C4-2B (cell line): ENCODE measurements at regions not wholly inside any gene's neighbourhood (a gene's known extent, or its start where the extent isn't known, plus 50 kb on each side); places are given as distances from the start of the nearest gene placed in this dataset.

Experiments used
- H3K27ac ChIP-seq: fragments of 450-650 bp; 2 replicates; pipeline ENCODE4 v1.5.1; 2017
- ZFX ChIP-seq: fragments of 450-650 bp; IDR thresholded peaks from 2 replicates; pipeline ENCODE4 v1.6.1; 2017
- TF ChIP-seq, protein P1 (sequence below): fragments of 450-650 bp; conservative IDR thresholded peaks from 2 replicates; pipeline ENCODE4 v1.5.1; 2017; ENCODE audit warnings: mild to moderate bottlenecking

DNA sequence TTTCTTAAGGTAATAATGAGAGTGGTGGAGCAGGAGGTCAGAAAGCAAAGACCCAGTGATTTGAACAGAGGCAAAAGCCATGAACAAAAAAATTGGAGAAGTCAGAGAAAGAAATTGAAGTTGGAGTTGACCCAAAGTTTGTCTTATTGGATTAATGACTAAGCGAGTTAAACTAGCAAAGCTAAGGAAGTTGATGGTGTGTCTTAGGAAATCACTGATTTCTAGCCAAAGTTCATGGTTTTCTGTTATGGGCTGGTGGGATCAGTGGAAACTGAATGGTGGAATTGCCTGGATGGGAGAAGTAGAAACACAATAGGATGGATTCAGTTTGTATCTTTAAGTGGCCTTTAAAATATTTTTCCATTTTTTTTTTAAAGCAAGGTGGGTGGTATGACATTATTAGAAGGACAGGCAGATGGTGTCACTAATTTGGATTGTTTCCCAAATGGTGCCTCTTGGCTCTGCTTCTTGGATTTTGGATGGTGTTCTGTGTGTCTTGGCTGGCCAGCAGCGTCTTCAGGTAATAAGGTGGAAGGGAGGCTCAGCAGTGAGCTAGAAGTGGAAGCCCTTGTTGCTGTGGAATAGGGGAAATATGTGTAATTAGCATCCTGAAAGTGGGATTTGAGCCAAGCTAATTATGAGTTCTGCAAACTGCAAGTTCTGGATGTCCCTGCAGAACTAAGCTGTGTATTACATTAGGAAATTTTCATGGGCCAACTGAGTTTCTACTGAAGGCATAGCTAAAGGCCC, 302.9 kb downstream of the LMO7 start:
- TF ChIP-seq, protein P1, sequence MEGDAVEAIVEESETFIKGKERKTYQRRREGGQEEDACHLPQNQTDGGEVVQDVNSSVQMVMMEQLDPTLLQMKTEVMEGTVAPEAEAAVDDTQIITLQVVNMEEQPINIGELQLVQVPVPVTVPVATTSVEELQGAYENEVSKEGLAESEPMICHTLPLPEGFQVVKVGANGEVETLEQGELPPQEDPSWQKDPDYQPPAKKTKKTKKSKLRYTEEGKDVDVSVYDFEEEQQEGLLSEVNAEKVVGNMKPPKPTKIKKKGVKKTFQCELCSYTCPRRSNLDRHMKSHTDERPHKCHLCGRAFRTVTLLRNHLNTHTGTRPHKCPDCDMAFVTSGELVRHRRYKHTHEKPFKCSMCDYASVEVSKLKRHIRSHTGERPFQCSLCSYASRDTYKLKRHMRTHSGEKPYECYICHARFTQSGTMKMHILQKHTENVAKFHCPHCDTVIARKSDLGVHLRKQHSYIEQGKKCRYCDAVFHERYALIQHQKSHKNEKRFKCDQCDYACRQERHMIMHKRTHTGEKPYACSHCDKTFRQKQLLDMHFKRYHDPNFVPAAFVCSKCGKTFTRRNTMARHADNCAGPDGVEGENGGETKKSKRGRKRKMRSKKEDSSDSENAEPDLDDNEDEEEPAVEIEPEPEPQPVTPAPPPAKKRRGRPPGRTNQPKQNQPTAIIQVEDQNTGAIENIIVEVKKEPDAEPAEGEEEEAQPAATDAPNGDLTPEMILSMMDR, result no peak
- TF ChIP-seq ZFX, result no peak
- no peak overlapping the region for H3K27ac ChIP-seq

DNA sequence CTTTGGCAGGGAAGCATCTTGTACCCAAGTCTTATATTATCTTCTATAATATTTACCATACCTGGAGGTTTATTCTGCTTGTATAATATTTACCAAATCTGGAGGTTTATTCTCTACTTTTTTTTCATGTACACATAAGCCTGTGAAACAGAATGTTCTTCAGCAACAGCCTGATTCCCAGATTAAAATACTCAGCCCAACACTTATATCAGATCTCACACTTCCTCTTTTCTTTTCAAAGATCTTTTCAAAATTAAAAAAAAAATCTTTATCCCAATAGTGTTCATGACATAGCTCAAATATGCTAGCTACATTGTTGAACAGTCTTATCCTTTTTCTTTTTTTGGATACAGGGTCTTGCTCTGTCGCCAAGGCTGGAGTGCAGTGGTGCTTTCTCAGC, 300.7 kb downstream of the LMO7 start:
- no peak overlapping the region for H3K27ac ChIP-seq
- TF ChIP-seq ZFX, result no peak
- TF ChIP-seq, protein P1, result no peak

DNA sequence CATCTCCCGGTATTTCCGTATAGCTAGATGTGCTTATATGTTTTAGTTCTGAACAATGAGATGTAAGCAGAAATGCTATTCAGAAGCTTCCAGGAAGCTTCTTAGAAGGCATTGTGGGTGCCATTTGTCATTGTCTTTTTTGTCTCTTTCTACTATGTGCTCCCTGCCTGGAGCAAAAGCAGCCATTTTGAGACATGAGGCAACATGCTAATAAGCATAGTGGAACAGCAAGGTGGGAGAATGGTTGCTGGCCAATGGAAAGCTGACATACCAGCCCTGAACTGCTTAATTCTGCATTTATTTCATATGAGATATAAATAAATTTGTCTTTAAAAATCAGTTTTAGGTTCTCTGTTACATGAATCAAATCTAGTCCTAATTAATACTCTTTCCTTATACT, 299.7 kb downstream of the LMO7 start:
- TF ChIP-seq ZFX, result no peak
- TF ChIP-seq, protein P1, result no peak
- no peak overlapping the region for H3K27ac ChIP-seq

DNA sequence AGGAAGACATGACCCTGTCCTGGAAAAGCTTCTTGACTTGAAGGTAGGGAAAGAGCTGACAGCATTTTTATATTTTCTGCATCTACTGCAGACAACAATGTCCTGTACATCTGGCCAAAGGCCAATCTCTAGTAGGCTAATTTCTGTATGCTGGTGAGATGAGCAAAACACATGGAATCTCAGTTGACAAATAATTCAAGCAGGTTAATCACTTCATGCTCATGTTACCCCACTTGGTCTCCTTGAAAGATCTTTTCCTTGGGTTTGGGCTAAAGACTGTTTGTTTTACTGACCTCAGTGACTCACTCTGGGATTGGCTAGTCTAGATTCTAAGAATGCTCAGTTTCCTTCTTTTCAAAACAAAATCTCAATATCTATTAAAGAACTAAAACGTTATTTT, 298.8 kb downstream of the LMO7 start:
- H3K27ac ChIP-seq, result no peak overlapping the region
- TF ChIP-seq, protein P1, result no peak
- TF ChIP-seq ZFX, result no peak

DNA sequence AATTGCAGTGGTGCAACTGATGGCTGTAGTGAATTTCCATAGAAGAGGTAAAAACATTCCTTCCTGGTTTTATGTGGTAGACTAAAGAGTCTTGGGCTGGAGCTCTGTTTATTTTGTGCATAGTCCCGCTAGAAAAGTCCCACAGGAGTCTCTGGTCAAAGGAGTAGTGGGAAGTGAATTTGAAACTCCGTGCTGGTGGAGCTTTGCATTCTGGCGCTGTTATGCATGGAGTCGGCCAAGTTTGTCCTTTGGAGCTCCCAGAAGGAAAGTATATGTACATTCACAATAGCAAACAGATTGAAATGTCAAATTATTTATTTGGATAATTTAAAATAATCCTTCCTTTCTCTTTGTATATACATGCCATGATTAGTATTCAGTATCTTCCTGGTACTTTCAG, 296.5 kb downstream of the LMO7 start:
- no peak overlapping the region for H3K27ac ChIP-seq
- TF ChIP-seq, protein P1, result no peak
- TF ChIP-seq ZFX, result no peak

DNA sequence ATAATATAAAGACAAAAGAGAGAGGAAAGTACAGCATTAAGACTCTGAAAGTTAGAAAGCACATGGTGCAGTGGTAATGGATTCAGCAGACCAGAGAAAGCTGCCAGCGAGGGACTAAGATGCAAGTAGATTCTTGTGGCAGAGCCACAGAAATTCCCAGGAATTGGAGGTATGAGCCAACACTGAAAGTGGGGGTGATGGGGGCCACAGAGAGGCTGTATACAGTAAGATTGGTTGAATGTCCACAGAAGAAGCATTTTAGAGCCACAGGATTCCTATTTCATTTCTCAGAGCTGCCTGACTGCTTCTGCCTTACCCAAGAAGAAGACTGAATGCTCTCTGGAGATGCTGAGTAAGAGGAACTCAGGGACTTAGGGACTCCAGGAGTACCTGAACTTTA, 295.0 kb downstream of the LMO7 start:
- no peak overlapping the region for H3K27ac ChIP-seq
- TF ChIP-seq, protein P1, result no peak
- TF ChIP-seq ZFX, result no peak

DNA sequence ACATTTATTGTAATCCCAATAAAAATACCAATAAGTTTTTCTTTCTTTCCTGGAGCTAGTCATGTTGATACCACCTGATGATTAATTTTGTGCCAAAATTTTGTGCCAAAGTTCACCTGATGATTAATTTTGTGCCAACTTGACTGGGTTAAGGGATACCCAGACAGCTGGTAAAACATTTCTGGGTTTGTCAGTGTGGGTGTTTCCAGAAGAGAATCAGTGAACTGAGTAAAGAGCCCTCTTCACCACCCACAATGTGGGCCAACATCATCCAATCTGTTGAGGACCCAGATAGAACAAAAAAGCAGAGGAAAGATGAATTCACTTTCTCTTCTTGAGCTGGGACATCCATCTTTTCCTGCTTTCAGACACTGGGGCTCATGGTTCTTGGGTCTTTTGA, 292.9 kb downstream of the LMO7 start:
- no peak overlapping the region for H3K27ac ChIP-seq
- TF ChIP-seq, protein P1, result no peak
- no peak for TF ChIP-seq ZFX
